HEK293 (cell line): ENCODE measurements at regions not wholly inside any gene's neighbourhood (a gene's known extent, or its start where the extent isn't known, plus 50 kb on each side); places are given as distances from the start of the nearest gene placed in this dataset.

Experiments used
- CTCF ChIA-PET: fragments of 350-600 bp; formaldehyde crosslinking; extraction: SDS; loops from one replicate; lab custom pipeline; 2021; ENCODE audit warnings: antibody characterized with exemption; lab: Yijun Ruan, JAX
- POLR2A ChIA-PET: fragments of 300-600 bp; formaldehyde crosslinking; extraction: SDS; loops from one replicate; lab custom pipeline; 2020; ENCODE audit warnings: antibody characterized with exemption, inconsistent platforms; lab: Yijun Ruan, JAX
- H3K27ac ChIP-seq: fragments of 200-500 bp; sonication (Bioruptor generic); 2 replicates; pipeline ENCODE4 v1.5.1; 2014; ENCODE audit warnings: low read depth, low read length, control low read depth, inconsistent platforms; ENCODE audit errors: extremely low read depth
- H3K36me3 ChIP-seq, 2 experiments: fragments of 200-500 bp in 1 of 2; sonication (Bioruptor generic) in 1 of 2; 1 replicate in 1 of 2; 2 replicates in 1 of 2; pipeline ENCODE4 v1.5.1; 2014 to 2017; ENCODE audit warnings: inconsistent platforms in 2 of 2, low read length in 2 of 2; ENCODE audit not compliant: control insufficient read depth in 2 of 2, insufficient read depth in 1 of 2
- H3K4me1 ChIP-seq: fragments of 200-500 bp; sonication (Bioruptor generic); 2 replicates; pipeline ENCODE4 v1.5.1; 2014; ENCODE audit warnings: mild to moderate bottlenecking, low read length, inconsistent platforms; ENCODE audit not compliant: control insufficient read depth, insufficient read depth
- H3K4me3 ChIP-seq: 2 replicates; pipeline ENCODE4 v1.5.1; 2011; ENCODE audit warnings: low read depth, mild to moderate bottlenecking, control low read depth, low read length, moderate library complexity
- H3K9me3 ChIP-seq: fragments of 200-500 bp; sonication (Bioruptor generic); 2 replicates; pipeline ENCODE4 v1.5.1; 2014; ENCODE audit warnings: low read depth, low read length, inconsistent platforms; ENCODE audit not compliant: control insufficient read depth, insufficient read depth
- BCL11A ChIP-seq: fragments of 450-650 bp; formaldehyde crosslinking; IDR thresholded peaks from 2 replicates; pipeline ENCODE4 v1.5.1; 2016; ENCODE audit warnings: low read depth, missing biosample characterization, missing genetic modification characterization
- ZBTB20 ChIP-seq: fragments of 450-650 bp; formaldehyde crosslinking; IDR thresholded peaks from 2 replicates; pipeline ENCODE4 v1.5.1; 2016; ENCODE audit warnings: missing biosample characterization, missing genetic modification characterization
- ZNF133 ChIP-seq: fragments of 450-650 bp; formaldehyde crosslinking; IDR thresholded peaks from 2 replicates; pipeline ENCODE4 v1.5.1; 2016; ENCODE audit warnings: missing biosample characterization, missing genetic modification characterization
- ZNF138 ChIP-seq: fragments of 450-650 bp; formaldehyde crosslinking; IDR thresholded peaks from 2 replicates; pipeline ENCODE4 v1.5.1; 2016; ENCODE audit warnings: missing biosample characterization, missing genetic modification characterization, borderline replicate concordance
- ZNF366 ChIP-seq: fragments of 450-650 bp; formaldehyde crosslinking; conservative IDR thresholded peaks from 2 replicates; pipeline ENCODE4 v1.5.1; 2016; ENCODE audit warnings: missing biosample characterization, missing genetic modification characterization
- ZNF548 ChIP-seq: fragments of 450-650 bp; formaldehyde crosslinking; IDR thresholded peaks from 2 replicates; pipeline ENCODE4 v1.5.1; 2016; ENCODE audit warnings: missing biosample characterization, missing genetic modification characterization
- ZNF561 ChIP-seq: fragments of 450-650 bp; IDR thresholded peaks from 2 replicates; pipeline ENCODE4 v1.5.1; 2018; ENCODE audit warnings: missing biosample characterization, missing genetic modification characterization, borderline replicate concordance
- ZNF677 ChIP-seq: fragments of 450-650 bp; IDR thresholded peaks from 2 replicates; pipeline ENCODE4 v1.5.0; 2018; ENCODE audit warnings: missing biosample characterization, mild to moderate bottlenecking, missing genetic modification characterization, moderate library complexity
- ZNF768 ChIP-seq: fragments of 450-650 bp; formaldehyde crosslinking; IDR thresholded peaks from 2 replicates; pipeline ENCODE4 v1.5.1; 2018; ENCODE audit warnings: missing biosample characterization, mild to moderate bottlenecking, missing genetic modification characterization
- ZNF776 ChIP-seq: fragments of 450-650 bp; formaldehyde crosslinking; IDR thresholded peaks from 2 replicates; pipeline ENCODE4 v1.5.0; 2017; ENCODE audit warnings: missing biosample characterization, missing genetic modification characterization, borderline replicate concordance
- ZNF785 ChIP-seq: fragments of 450-650 bp; formaldehyde crosslinking; IDR thresholded peaks from 2 replicates; pipeline ENCODE4 v1.5.1; 2016; ENCODE audit warnings: missing biosample characterization, missing genetic modification characterization
- TF ChIP-seq, protein P1 (sequence below): fragments of 450-650 bp; formaldehyde crosslinking; IDR thresholded peaks from 2 replicates; pipeline ENCODE4 v1.5.1; 2016; ENCODE audit warnings: missing biosample characterization, missing genetic modification characterization
- TF ChIP-seq, protein P2 (sequence below): fragments of 450-650 bp; formaldehyde crosslinking; IDR thresholded peaks from 2 replicates; pipeline ENCODE4 v1.5.1; 2017; ENCODE audit warnings: missing biosample characterization, missing genetic modification characterization
- TF ChIP-seq, protein P3 (sequence below): fragments of 450-650 bp; formaldehyde crosslinking; optimal IDR thresholded peaks from 2 replicates; pipeline ENCODE3; 2016; ENCODE audit warnings: missing biosample characterization, mild to moderate bottlenecking, missing genetic modification characterization
- TF ChIP-seq, protein P4 (sequence below): fragments of 450-650 bp; formaldehyde crosslinking; IDR thresholded peaks from 2 replicates; pipeline ENCODE4 v1.5.1; 2017; ENCODE audit warnings: missing biosample characterization, missing genetic modification characterization
- TF ChIP-seq, protein P5 (sequence below): fragments of 450-650 bp; formaldehyde crosslinking; IDR thresholded peaks from 2 replicates; pipeline ENCODE4 v1.5.1; 2017; ENCODE audit warnings: missing biosample characterization, missing genetic modification characterization
- TF ChIP-seq, protein P6 (sequence below): IDR thresholded peaks from 2 replicates; pipeline ENCODE4 v1.6.1; 2011; ENCODE audit warnings: mild to moderate bottlenecking, low read depth, low read length, borderline replicate concordance
- TF ChIP-seq, protein P7 (sequence below): fragments of 450-650 bp; formaldehyde crosslinking; IDR thresholded peaks from 2 replicates; pipeline ENCODE4 v1.5.0; 2017; ENCODE audit warnings: missing biosample characterization, missing genetic modification characterization, borderline replicate concordance
- TF ChIP-seq, protein P8 (sequence below): fragments of 450-650 bp; formaldehyde crosslinking; IDR thresholded peaks from 2 replicates; pipeline ENCODE4 v1.5.1; 2017; ENCODE audit warnings: missing biosample characterization, missing genetic modification characterization
- TF ChIP-seq, protein P9 (sequence below): fragments of 450-650 bp; formaldehyde crosslinking; IDR thresholded peaks from 2 replicates; pipeline ENCODE4 v1.5.1; 2016; ENCODE audit warnings: missing biosample characterization, missing genetic modification characterization

DNA sequence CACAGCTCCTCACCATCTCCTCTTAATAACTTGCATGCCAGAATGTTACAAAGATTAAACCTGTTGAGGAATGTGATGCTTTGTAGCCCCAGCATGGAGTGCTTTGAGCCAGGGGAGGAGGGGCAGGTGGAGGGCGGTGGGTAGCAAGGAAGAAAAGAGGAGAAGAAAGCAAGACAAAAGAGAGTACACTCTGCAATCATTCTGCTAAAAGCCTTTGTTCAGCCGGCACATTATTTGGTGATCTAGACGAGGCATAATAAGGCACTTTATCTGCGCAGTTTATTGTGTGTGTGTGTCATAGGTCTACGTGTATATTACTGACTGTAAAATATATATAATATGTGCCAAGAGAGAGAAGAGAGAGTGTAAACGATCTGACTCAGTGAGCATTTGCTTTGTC, 139.1 kb downstream of the SOX9 start:
- H3K4me1 ChIP-seq, result no peaks in the 10 kb centered on the region
- H3K9me3 ChIP-seq, result no peaks in the 10 kb centered on the region
- no peaks in the 10 kb centered on the region for H3K36me3 ChIP-seq
- TF ChIP-seq, protein P1, sequence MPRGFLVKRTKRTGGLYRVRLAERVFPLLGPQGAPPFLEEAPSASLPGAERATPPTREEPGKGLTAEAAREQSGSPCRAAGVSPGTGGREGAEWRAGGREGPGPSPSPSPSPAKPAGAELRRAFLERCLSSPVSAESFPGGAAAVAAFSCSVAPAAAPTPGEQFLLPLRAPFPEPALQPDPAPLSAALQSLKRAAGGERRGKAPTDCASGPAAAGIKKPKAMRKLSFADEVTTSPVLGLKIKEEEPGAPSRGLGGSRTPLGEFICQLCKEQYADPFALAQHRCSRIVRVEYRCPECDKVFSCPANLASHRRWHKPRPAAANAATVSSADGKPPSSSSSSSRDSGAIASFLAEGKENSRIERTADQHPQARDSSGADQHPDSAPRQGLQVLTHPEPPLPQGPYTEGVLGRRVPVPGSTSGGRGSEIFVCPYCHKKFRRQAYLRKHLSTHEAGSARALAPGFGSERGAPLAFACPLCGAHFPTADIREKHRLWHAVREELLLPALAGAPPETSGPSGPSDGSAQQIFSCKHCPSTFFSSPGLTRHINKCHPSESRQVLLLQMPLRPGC, result no peak
- no peak for TF ChIP-seq ZNF138 (tag by site-specific recombination)
- TF ChIP-seq, protein P2, sequence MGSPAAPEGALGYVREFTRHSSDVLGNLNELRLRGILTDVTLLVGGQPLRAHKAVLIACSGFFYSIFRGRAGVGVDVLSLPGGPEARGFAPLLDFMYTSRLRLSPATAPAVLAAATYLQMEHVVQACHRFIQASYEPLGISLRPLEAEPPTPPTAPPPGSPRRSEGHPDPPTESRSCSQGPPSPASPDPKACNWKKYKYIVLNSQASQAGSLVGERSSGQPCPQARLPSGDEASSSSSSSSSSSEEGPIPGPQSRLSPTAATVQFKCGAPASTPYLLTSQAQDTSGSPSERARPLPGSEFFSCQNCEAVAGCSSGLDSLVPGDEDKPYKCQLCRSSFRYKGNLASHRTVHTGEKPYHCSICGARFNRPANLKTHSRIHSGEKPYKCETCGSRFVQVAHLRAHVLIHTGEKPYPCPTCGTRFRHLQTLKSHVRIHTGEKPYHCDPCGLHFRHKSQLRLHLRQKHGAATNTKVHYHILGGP (tag by site-specific recombination), result no peak
- no peak for TF ChIP-seq ZNF768 (tag by site-specific recombination)
- TF ChIP-seq BCL11A (tag by site-specific recombination), result no peak
- no peak for TF ChIP-seq ZNF548 (tag by site-specific recombination)
- TF ChIP-seq, protein P3, sequence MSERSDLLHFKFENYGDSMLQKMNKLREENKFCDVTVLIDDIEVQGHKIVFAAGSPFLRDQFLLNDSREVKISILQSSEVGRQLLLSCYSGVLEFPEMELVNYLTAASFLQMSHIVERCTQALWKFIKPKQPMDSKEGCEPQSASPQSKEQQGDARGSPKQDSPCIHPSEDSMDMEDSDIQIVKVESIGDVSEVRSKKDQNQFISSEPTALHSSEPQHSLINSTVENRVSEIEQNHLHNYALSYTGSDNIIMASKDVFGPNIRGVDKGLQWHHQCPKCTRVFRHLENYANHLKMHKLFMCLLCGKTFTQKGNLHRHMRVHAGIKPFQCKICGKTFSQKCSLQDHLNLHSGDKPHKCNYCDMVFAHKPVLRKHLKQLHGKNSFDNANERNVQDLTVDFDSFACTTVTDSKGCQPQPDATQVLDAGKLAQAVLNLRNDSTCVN (tag by site-specific recombination), result no peak
- no peak for TF ChIP-seq ZBTB20
- TF ChIP-seq ZNF785, result no peak
- TF ChIP-seq, protein P4, sequence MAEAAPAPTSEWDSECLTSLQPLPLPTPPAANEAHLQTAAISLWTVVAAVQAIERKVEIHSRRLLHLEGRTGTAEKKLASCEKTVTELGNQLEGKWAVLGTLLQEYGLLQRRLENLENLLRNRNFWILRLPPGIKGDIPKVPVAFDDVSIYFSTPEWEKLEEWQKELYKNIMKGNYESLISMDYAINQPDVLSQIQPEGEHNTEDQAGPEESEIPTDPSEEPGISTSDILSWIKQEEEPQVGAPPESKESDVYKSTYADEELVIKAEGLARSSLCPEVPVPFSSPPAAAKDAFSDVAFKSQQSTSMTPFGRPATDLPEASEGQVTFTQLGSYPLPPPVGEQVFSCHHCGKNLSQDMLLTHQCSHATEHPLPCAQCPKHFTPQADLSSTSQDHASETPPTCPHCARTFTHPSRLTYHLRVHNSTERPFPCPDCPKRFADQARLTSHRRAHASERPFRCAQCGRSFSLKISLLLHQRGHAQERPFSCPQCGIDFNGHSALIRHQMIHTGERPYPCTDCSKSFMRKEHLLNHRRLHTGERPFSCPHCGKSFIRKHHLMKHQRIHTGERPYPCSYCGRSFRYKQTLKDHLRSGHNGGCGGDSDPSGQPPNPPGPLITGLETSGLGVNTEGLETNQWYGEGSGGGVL (tag by site-specific recombination), result no peak
- TF ChIP-seq ZNF776 (tag by site-specific recombination), result no peak
- TF ChIP-seq, protein P5, sequence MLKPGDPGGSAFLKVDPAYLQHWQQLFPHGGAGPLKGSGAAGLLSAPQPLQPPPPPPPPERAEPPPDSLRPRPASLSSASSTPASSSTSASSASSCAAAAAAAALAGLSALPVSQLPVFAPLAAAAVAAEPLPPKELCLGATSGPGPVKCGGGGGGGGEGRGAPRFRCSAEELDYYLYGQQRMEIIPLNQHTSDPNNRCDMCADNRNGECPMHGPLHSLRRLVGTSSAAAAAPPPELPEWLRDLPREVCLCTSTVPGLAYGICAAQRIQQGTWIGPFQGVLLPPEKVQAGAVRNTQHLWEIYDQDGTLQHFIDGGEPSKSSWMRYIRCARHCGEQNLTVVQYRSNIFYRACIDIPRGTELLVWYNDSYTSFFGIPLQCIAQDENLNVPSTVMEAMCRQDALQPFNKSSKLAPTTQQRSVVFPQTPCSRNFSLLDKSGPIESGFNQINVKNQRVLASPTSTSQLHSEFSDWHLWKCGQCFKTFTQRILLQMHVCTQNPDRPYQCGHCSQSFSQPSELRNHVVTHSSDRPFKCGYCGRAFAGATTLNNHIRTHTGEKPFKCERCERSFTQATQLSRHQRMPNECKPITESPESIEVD (tag by site-specific recombination), result no peak
- no peak for TF ChIP-seq ZNF133 (tag by site-specific recombination)
- H3K4me3 ChIP-seq, result no peak overlapping the region
- ChIA-PET CTCF (interaction anchor here (0.7 to 1.2 kb wide), 2 partner anchors 25 to 75 kb away, joined by 3 read pairs; no protein-coding TSS in a partner anchor), POLR2A (no interaction called here)
- H3K27ac ChIP-seq, result no peak overlapping the region

DNA sequence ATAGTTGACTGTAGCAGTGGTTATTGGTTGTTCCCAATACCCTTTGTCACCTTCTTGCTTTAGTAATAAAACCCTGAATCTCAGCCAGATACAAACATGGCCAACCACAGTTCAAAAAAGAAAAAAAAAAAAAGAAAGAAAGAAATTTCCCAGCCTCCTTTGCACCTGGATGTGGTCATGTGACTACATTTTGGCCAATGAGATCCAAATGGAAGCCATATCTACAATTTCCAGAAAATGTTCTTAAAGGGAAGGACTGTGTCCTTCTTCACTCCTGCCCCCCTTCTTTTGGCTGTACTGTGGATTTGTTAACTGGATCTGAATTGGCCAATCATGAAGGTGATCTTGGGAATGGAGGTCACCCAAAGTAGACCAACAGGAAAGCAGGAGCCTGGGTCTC, 141.9 kb downstream of the SOX9 start:
- Histone ChIP-seq H3K4me1 (no peaks in the 10 kb centered on the region), H3K4me3 (no peak overlapping the region), H3K36me3 (no peaks in the 10 kb centered on the region), H3K9me3 (no peaks in the 10 kb centered on the region), H3K27ac (no peak overlapping the region)
- POLR2A ChIA-PET, result no interaction called here
- CTCF ChIA-PET, result no interaction called here
- TF ChIP-seq, protein P6, sequence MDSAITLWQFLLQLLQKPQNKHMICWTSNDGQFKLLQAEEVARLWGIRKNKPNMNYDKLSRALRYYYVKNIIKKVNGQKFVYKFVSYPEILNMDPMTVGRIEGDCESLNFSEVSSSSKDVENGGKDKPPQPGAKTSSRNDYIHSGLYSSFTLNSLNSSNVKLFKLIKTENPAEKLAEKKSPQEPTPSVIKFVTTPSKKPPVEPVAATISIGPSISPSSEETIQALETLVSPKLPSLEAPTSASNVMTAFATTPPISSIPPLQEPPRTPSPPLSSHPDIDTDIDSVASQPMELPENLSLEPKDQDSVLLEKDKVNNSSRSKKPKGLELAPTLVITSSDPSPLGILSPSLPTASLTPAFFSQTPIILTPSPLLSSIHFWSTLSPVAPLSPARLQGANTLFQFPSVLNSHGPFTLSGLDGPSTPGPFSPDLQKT, result no peak
- TF ChIP-seq, protein P7, sequence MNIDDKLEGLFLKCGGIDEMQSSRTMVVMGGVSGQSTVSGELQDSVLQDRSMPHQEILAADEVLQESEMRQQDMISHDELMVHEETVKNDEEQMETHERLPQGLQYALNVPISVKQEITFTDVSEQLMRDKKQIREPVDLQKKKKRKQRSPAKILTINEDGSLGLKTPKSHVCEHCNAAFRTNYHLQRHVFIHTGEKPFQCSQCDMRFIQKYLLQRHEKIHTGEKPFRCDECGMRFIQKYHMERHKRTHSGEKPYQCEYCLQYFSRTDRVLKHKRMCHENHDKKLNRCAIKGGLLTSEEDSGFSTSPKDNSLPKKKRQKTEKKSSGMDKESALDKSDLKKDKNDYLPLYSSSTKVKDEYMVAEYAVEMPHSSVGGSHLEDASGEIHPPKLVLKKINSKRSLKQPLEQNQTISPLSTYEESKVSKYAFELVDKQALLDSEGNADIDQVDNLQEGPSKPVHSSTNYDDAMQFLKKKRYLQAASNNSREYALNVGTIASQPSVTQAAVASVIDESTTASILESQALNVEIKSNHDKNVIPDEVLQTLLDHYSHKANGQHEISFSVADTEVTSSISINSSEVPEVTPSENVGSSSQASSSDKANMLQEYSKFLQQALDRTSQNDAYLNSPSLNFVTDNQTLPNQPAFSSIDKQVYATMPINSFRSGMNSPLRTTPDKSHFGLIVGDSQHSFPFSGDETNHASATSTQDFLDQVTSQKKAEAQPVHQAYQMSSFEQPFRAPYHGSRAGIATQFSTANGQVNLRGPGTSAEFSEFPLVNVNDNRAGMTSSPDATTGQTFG (tag by site-specific recombination), result no peak
- TF ChIP-seq ZNF561 (tag by site-specific recombination) (no peak), ZNF366 (tag by site-specific recombination) (no peak), ZNF677 (no peak)
- TF ChIP-seq, protein P8, sequence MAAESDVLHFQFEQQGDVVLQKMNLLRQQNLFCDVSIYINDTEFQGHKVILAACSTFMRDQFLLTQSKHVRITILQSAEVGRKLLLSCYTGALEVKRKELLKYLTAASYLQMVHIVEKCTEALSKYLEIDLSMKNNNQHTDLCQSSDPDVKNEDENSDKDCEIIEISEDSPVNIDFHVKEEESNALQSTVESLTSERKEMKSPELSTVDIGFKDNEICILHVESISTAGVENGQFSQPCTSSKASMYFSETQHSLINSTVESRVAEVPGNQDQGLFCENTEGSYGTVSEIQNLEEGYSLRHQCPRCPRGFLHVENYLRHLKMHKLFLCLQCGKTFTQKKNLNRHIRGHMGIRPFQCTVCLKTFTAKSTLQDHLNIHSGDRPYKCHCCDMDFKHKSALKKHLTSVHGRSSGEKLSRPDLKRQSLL, result no peak
- TF ChIP-seq, protein P9, sequence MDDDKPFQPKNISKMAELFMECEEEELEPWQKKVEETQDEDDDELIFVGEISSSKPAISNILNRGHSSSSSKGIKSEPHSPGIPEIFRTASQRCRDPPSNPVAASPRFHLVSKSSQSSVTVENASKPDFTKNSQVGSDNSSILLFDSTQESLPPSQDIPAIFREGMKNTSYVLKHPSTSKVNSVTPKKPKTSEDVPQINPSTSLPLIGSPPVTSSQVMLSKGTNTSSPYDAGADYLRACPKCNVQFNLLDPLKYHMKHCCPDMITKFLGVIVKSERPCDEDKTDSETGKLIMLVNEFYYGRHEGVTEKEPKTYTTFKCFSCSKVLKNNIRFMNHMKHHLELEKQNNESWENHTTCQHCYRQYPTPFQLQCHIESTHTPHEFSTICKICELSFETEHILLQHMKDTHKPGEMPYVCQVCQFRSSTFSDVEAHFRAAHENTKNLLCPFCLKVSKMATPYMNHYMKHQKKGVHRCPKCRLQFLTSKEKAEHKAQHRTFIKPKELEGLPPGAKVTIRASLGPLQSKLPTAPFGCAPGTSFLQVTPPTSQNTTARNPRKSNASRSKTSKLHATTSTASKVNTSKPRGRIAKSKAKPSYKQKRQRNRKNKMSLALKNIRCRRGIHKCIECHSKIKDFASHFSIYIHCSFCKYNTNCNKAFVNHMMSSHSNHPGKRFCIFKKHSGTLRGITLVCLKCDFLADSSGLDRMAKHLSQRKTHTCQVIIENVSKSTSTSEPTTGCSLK (tag by site-specific recombination), result no peak
